ENCODE measurements at regions not wholly inside any gene's neighbourhood (a gene's known extent, or its start where the extent isn't known, plus 50 kb on each side); places are given as distances from the start of the nearest gene placed in this dataset.
"Not testable (repeated sequence)": the region's sequence is repeated elsewhere in the genome, so short reads cannot be mapped to it uniquely, and the experiment has no call there.

DNA sequence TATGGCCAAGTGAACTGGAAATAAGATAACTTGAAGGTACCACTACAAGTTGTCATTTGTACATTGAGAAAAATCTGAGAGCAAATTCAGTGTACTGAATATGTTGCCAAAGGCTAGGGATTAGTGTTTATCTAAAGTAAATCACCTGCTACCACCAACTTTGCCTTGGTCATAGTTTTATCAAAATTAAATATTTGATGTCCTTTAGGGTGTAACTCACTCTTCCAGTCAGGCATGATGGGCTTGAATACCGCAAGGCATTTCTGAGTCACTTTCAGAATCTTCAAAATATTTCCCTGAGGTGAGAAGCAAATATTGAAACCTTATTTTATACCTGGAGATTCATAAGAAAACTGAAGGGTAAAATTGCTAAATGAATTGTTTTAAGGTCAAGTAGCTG, 1338.6 kb upstream of the ACO1 start:
- in situ Hi-C loops (cut with HindIII; ENCODE audit: low sequenced_read_pairs) = no loop called here

DNA sequence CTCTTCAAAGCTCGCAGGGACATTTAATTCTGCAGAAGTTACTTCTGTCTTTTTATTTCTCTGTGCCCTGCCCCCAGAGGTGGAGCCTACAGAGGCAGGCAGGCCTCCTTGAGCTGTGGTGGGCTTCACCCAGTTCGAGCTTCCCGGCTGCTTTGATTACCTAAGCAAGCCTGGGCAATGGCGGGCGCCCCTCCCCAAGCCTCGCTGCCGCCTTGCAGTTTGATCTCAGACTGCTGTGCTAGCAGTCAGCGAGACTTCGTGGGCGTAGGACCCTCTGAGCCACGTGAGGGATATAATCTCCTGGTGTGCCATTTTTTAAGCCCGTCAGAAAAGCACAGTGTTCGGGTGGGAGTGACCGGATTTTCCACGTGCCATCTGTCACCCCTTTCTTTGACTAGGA, 1322.9 kb upstream of the ACO1 start:
- in situ Hi-C loops (cut with HindIII; ENCODE audit: low sequenced_read_pairs) = not testable (repeated sequence)

DNA sequence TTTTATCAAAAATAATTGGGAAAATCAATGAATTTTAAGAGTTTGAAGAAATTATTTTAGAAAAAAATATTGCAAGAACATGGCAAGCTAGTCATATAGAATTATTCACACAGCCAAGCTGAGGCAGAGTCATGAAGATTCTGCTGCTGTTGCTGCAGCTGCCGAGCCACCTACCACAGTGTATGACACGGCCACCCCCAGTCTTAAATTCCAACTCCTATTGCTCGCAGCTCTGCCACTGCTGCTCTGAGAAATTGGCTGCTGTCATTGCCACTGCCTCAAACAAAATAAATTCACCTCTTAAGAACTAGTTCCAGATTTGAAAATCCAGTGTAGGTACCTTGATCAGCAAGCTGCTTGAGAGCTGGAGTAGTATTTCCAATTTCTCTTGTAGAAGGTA, 1318.8 kb upstream of the ACO1 start:
- in situ Hi-C loops (cut with HindIII; ENCODE audit: low sequenced_read_pairs) = no loop called here

GRCh38 chr9:31067418-31067817, 1317.0 kb upstream of the ACO1 start:
- in situ Hi-C loops (cut with HindIII; ENCODE audit: low sequenced_read_pairs) = no loop called here

DNA sequence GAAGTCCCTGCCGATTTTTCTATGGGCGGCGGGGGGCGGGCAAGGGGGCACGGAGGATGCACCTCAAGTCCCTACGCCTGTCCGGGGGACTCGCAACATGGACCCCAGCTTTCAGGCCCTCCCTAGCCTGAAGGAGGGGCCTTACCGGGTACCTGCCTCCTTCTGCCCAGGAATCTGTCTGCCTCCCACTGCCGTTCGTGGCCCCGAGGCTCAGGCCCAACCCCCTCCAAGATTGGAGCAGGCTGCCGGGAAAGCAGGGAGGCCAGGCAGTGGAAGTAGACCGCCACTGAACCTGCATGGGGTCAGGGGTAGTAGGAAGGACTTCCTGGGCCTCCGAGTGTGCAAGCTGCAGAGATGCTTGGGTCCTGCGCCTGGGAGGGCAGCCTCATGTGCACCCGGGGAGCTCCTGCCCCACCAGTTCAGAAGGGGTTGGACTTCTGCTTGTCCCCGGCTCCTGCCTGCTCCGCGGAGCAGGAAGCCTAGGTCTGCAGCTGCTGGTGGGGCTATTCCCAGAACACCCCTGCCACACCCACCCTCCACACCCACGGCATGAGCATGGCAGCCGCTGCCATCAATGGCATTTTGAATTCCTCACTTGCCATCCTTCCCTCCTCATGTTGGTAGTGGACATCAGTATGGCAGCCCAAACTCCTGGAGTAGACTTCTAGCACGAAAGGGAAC, 1312.7 kb upstream of the ACO1 start:
- in situ Hi-C loops (cut with HindIII; ENCODE audit: low sequenced_read_pairs) = no loop called here

DNA sequence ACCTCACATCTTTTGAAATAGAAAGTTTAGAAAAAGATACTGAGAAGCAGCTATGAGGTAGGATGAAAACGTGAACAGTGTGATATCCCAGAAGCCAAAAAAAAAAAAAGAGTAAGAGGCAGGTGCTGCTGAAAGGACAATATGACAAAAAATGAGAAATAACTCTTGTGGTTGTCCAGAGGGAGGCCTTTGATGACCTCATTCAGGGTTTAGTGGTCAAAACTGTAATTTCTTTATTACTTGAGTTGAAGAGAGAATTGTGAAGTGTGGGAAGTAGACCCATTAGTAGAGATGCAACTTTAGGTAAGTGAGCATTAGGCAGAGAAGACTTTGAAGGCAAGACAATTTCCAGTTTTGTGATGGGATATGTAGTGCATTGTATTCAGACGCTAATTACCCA, 1306.3 kb upstream of the ACO1 start:
- in situ Hi-C loops (cut with HindIII; ENCODE audit: low sequenced_read_pairs) = no loop called here

DNA sequence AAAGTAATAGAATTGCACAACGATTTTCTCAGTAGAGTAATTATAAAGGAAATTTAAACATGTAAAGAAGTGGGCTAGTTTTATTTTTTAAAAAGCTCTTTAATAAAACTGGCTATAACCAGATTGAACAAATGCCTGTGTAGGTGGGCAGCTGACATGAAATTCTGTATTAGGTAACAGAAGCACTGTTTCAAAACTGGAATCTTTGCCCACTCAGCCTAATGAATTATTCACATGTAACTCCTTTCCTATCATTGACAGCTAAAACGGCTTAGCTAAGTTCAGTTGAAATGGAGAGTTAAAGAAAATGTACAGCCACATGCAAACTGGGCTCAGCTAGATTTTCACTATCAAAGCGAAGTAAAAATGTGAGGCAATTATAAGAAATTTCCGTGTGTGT, 1300.1 kb upstream of the ACO1 start:
- in situ Hi-C loops (cut with HindIII; ENCODE audit: low sequenced_read_pairs) = no loop called here

DNA sequence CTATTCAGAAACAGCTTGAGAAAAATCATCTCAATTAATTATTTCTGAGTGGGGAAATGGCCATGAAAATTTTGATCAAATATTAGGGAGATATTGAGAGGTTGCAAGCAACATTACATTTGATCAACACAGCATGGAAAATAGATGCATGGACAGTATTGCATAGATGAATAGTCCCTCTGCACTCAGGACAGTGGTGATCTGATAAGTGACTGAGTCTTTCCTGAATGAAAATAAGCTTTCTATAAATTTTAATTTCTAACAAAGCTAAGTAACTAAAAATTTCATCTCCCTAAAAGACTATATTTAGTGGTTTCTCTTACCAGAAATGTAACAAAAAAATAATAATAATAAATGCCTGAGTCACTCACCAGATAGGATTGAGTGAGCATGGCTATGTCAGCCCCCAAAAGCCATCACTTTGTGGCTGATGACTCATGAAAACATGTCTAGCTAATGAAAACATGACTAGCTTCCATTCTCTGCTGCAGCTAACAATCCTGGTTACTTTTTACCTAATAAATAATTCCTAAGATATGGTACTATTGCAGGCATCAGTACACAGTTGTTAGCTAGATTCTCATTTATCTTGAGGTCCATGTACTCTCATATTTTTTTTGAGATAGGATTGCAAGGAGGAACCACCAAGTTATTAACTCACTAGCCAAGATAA, 1294.8 kb upstream of the ACO1 start:
- in situ Hi-C loops (cut with HindIII; ENCODE audit: low sequenced_read_pairs) = no loop called here

DNA sequence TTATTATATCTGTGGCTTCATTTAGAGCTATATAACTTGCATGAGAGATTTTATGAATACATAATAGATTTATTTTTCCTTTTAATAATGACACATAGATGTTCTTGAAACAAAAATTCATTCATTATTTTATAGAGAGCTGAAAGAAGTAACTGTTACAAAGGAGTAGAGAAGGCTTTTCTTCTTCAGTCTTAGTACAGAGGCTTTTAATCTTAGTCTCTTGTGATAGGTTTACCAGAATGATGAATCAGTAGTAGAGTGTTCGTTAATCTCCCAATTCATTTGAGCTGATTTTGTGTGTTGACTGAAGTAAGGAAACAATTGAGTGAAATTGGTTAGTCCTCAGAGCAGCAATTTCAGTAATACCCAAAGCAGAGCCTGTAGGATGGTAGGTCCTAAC, 1284.1 kb upstream of the ACO1 start:
- in situ Hi-C loops (cut with HindIII; ENCODE audit: low sequenced_read_pairs) = no loop called here

- in situ Hi-C loops (cut with HindIII; ENCODE audit: low sequenced_read_pairs) = no loop called here
Observed at GRCh38 chr9:31103836-31104235, 1280.6 kb upstream of the ACO1 start.

DNA sequence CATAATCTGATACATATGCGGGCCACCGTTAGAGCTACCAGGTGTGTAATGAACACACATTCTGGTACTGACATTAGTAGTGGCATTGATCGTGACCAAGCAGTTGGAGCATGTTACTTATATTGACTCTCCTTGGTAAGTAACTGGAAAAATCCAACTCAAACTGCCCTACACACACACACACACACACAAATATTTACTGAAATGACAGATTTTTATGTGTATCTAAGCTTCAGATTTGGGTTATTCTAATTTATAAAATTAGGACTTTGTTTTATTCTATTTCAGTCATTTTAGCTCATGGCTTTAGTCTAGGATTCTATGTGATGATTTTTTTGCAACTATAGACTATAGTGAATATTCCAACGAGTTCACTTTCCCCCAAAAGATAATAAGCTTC, 1280.2 kb upstream of the ACO1 start:
- in situ Hi-C loops (cut with HindIII; ENCODE audit: low sequenced_read_pairs) = no loop called here

DNA sequence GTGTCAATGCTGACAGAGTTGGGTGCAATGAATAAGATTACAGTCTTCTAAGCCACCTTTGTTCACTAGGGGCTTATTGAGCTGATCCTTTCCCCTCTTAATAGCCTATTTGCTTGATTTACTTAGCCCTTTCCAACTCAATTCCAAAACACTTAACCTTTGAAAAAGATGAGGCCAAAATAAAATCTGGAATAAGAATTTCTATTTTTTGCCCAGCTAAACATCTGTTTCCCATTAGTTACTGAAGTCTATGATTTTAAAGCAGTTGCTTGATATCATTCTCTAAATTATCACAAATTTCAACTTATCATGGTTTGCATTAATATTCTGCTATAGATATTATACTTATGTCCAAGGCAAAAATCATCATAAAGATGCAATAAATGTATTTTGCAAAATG, 1272.0 kb upstream of the ACO1 start:
- in situ Hi-C loops (cut with HindIII; ENCODE audit: low sequenced_read_pairs) = no loop called here

DNA sequence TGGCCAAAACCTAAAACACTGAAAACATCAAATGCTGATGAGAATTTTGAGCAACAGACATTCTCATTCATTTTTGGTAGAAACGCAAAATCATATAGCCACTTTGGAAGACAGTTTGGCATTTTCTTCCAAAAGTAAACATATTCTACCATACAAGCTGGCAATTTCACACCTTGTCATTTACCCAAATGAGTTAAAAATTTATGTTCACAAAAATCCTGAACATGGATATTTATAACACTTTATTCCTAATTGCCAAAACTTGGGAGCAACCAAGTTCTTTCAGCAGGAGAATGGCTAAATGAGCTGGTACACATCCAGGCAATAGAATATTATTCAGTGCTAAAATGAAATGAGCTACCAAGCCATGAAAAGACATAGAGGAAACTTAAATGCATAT, 1270.1 kb upstream of the ACO1 start:
- in situ Hi-C loops (cut with HindIII; ENCODE audit: low sequenced_read_pairs) = no loop called here

DNA sequence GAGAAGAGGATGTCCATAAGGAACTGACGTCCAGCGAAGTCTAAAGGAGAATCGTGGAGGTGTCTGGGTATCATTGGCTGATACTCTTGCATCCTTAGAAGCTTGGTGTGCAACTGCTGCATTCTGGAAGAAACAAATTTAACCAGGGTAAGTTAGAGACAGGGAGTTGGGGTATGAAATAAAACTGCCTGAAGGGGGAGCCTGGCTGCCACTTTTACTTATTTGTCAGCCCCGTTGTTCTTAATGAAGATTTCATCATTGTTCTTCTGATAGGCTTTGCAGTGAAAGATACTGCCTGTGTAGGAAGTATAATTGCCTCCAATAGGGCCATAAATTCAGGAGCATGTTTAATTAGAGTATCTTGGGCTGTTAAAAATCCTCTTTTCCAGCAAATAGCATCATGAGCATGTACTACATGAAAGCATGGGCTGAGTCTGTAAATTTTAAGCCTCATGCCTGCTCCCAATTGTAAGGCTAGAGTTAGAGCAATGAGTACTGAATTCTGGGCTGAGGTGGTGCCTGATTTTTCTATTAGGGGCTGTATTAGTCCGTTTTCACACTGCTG, 1264.5 kb upstream of the ACO1 start:
- in situ Hi-C loops (cut with HindIII; ENCODE audit: low sequenced_read_pairs) = no loop called here

- in situ Hi-C loops (cut with HindIII; ENCODE audit: low sequenced_read_pairs) = no loop called here
Observed at GRCh38 chr9:31124389-31124788, 1260.1 kb upstream of the ACO1 start.

- in situ Hi-C loops (cut with HindIII; ENCODE audit: low sequenced_read_pairs) = no loop called here
Observed at GRCh38 chr9:31135567-31135966, 1248.9 kb upstream of the ACO1 start.

DNA sequence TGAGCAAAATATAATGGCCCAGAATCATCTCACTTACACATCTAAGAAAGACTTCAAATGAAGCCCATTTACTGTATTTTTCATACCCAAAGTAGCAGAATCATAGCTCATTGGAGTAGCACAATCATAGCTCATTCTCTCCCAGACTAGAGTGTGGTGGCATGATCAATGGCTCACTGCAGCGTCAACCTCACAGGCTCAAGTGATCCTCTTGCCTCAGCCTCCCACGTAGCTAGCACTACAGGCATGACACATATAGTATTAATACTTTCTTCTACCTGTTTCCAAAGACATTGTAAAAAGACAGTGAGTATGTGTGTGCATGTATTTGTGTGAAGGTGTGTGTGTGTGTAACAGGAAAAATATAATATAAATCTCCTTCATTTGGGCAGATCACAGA, 1247.9 kb upstream of the ACO1 start:
- in situ Hi-C loops (cut with HindIII; ENCODE audit: low sequenced_read_pairs) = no loop called here

DNA sequence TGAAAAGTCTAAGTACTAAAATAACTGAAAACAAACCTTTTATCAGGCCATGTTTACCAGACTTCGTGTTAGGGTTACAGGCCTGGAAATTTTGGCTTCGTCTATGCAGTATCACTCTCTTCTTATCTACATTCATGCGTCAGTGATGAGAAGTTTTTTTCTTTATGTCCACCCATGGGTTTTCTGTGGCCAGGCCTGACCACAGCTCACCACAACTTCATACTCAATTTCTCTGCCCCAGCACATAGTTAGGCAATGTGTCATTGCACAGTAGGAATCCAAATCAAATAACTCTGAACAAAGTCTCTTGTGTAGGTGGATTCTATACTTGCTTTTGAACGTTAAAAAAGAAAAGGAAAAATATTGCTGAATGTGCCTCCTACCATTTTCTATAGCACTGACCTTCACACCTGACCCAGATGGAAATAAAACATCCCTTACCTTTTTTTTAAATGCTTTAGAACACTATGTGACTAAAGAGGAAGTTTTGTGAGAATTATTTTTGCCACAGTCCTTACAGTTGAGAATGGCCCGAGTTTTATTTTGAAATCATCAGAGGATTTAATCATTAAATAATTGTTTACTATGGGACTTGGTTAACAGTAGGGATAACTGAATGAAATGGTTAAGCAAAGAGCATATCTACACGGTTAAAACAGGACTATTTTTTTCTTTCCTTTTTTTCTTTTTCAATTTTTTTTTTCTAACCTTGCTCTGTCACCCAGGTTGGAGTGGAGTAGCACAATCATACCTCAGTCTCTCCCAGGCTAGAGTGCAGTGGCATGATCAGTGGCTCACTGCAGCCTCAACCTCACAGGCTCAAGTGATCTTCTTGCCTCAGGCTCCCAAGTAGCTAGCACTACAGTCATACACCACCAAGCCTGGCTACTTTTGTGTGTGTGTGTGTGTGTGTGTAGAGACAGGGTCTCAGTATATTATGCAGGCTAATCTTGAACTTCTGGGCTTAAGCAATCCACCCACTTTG, 1247.0 kb upstream of the ACO1 start:
- in situ Hi-C loops (cut with HindIII; ENCODE audit: low sequenced_read_pairs) = no loop called here

DNA sequence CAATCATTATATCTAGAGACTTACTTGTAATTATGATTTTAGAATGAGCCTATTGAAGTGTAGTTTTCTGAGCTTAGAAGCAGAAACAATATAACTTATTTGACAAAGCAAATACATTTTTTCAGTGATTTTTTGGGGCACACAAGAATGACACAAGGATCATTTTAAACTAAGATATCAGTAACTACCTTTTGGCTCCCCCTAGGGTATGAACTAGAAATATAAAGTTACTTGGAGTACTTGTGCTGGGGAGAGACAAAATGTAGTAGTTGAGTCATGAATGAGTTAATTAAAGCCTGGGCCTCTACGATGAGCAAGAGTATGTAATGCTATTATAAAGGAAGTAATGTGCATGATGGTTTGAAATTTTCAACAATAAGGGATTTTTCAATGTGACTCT, 1244.1 kb upstream of the ACO1 start:
- in situ Hi-C loops (cut with HindIII; ENCODE audit: low sequenced_read_pairs) = no loop called here

DNA sequence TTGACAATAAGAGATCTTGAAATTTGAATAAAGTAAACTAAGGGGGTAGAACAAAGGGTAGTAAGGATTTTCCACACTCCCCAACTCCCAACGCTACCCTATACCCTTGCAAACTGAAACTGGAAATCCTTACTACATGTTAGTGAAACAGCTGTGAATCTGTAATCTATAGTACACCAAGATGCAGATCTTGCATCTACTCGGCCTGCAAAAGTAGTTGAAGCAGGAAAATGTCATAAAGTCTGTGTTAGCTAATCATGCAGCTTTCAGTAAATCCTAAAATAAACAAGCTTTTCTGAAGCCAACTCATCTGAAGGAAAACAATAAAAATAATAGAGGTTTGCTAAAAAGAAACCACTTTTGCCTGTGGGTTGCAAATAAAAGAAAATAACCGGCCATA, 1242.0 kb upstream of the ACO1 start:
- in situ Hi-C loops (cut with HindIII; ENCODE audit: low sequenced_read_pairs) = no loop called here

DNA sequence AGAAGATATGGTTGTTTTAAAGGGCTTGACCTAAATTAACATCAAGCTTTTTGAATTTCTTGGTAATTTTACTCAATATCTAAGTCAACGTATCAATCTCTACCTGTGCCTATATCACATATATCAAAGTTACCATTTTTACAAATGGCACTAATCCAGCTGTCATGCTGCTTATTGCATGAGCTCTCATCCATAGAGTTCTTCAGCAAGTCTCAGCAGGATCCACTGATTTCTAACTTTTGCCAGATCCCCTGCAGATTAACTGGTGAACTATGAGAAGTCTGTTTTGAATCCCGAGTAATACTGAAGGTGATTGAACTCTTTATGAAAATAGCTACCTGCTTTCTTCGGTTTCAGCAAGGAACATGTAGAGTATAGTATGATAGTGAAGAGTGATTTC, 1239.8 kb upstream of the ACO1 start:
- in situ Hi-C loops (cut with HindIII; ENCODE audit: low sequenced_read_pairs) = no loop called here

Measured in DLD1 (cell line).